ENCODE measurements at regions not wholly inside any gene's neighbourhood (a gene's known extent, or its start where the extent isn't known, plus 50 kb on each side); places are given as distances from the start of the nearest gene placed in this dataset.

DNA sequence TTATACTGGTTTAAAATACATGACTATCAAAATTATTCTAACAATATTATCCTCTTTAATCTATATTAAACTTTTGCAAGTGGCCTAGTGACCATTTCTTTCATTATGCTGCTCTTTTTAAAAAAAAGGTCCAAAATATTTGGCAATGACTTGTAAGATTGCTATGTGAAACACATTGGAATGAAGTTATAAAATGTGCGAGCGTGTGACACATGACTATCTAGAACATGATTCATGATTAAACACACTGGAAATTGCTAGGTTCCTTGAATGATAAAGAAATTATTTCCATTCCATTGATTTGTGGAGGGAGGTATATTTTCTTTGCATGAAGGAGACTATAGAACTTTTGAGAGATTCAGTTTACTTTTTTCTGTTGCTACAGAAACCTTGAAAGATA lies 739.1 kb downstream of the DIAPH3 start:
- Histone ChIP-seq H3K36me3 (ENCODE audit: insufficient read depth, low read length, poor library complexity, severe bottlenecking) (no peaks in the 10 kb centered on the region), H3K4me1 (ENCODE audit: insufficient read depth, low read length, poor library complexity, severe bottlenecking) (no peaks in the 10 kb centered on the region), H3K27me3 (replicated peaks; ENCODE audit: insufficient read depth, low read depth, low read length, poor library complexity) (no peaks in the 10 kb centered on the region), H3K9me3 (ENCODE audit: low read depth, low read length, poor library complexity, severe bottlenecking) (peaks cover 4% of the 10 kb centered on the region), H3K4me3 (ENCODE audit: low read depth, low read length, poor library complexity, severe bottlenecking) (no peak overlapping the region), H3K27ac (ENCODE audit: low read depth, low read length, poor library complexity, severe bottlenecking) (no peak overlapping the region)
- ChIA-PET POLR2A (ENCODE audit: low non-redundant PET) (no interaction called here), CTCF (no interaction called here)
- TF ChIP-seq, protein P1, sequence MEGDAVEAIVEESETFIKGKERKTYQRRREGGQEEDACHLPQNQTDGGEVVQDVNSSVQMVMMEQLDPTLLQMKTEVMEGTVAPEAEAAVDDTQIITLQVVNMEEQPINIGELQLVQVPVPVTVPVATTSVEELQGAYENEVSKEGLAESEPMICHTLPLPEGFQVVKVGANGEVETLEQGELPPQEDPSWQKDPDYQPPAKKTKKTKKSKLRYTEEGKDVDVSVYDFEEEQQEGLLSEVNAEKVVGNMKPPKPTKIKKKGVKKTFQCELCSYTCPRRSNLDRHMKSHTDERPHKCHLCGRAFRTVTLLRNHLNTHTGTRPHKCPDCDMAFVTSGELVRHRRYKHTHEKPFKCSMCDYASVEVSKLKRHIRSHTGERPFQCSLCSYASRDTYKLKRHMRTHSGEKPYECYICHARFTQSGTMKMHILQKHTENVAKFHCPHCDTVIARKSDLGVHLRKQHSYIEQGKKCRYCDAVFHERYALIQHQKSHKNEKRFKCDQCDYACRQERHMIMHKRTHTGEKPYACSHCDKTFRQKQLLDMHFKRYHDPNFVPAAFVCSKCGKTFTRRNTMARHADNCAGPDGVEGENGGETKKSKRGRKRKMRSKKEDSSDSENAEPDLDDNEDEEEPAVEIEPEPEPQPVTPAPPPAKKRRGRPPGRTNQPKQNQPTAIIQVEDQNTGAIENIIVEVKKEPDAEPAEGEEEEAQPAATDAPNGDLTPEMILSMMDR (conservative IDR thresholded peaks at IDR 0.05; ENCODE audit: low read depth, low read length) = no peak
- no peak for TF ChIP-seq EZH2 (IDR thresholded peaks at IDR 0.05; ENCODE audit: borderline replicate concordance, low read depth, low read length, poor library complexity, severe bottlenecking)
- intact Hi-C loops (cut with micrococcal nuclease; ENCODE audit: unreplicated experiment) = no loop called here
- no peak for DNase-seq (ENCODE audit: low spot score)
- BruUV-seq (replicated peaks) = no TSS peak

DNA sequence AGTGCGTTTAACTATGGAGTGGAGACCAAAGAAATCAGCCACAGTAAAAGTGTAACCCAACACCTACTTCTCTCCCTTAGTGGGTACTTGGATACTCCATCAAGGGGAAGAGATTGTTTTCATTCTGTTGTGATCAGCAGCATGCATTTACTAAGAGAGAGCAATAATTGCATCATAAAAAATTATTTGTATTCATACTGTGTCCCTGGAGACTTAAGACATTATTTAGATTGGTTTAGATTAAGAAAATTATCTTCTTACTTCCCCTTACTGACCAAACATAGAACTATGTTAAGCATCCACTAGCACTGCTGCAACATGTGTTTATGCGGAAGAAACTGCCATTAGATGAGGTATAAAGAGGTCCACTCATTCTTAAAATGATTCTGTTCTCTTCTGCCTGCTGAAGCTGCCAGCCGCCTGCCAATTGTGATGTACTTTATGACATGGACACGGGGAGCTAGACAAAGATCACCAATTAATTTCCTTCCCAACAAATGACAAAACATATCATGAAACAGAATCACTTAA lies 738.5 kb downstream of the DIAPH3 start:
- H3K9me3 ChIP-seq (ENCODE audit: low read depth, low read length, poor library complexity, severe bottlenecking) = peaks cover 4% of the 10 kb centered on the region
- no TSS peak for BruUV-seq (replicated peaks)
- CTCF ChIA-PET = no interaction called here

DNA sequence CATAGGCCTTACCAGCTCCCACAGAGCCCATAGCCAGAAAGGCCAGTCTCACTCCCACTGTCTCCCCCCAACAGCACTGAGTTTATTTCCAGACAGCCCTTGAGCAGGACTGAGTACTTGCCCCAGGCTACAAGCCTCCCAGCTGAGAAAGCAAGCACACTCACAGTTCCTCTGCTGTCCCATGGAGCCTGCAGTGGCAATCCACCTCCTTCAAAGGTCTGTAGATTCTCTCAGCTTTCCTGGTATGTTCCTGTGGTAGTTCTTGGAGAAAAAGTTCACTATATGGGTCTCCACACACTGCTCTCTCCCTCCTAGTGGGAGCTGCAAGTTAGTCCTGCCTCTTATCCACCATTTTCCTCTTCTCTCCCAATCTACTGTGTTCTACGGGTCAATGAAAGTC lies 728.7 kb downstream of the DIAPH3 start:
- Histone ChIP-seq H3K27ac (ENCODE audit: low read depth, low read length, poor library complexity, severe bottlenecking) (no peak overlapping the region), H3K4me3 (ENCODE audit: low read depth, low read length, poor library complexity, severe bottlenecking) (no peak overlapping the region), H3K36me3 (ENCODE audit: insufficient read depth, low read length, poor library complexity, severe bottlenecking) (no peaks in the 10 kb centered on the region), H3K27me3 (replicated peaks; ENCODE audit: insufficient read depth, low read depth, low read length, poor library complexity) (no peaks in the 10 kb centered on the region), H3K9me3 (ENCODE audit: low read depth, low read length, poor library complexity, severe bottlenecking) (peaks cover 12% of the 10 kb centered on the region), H3K4me1 (ENCODE audit: insufficient read depth, low read length, poor library complexity, severe bottlenecking) (no peaks in the 10 kb centered on the region)
- ChIA-PET CTCF (interaction anchor here (0.6 kb wide), 1 partner anchor 996 kb away, joined by 8 read pairs; no protein-coding TSS in a partner anchor), POLR2A (ENCODE audit: low non-redundant PET) (interaction anchor here (0.6 kb wide), 1 partner anchor 46 kb away, joined by 3 read pairs; no protein-coding TSS in a partner anchor)
- intact Hi-C loops (cut with micrococcal nuclease; ENCODE audit: unreplicated experiment) = no loop called here
- no TSS peak for BruUV-seq (replicated peaks)
- TF ChIP-seq, protein P1 (conservative IDR thresholded peaks at IDR 0.05; ENCODE audit: low read depth, low read length) = no peak
- no peak for TF ChIP-seq EZH2 (IDR thresholded peaks at IDR 0.05; ENCODE audit: borderline replicate concordance, low read depth, low read length, poor library complexity, severe bottlenecking)
- DNase-seq (ENCODE audit: low spot score) = no peak

More for the DNA sequence above, 738.5 kb downstream of the DIAPH3 start:
- no peaks in the 10 kb centered on the region for H3K27me3 ChIP-seq (replicated peaks; ENCODE audit: insufficient read depth, low read depth, low read length, poor library complexity)
- POLR2A ChIA-PET (ENCODE audit: low non-redundant PET) = no interaction called here
- intact Hi-C loops (cut with micrococcal nuclease; ENCODE audit: unreplicated experiment) = no loop called here
- H3K4me3 ChIP-seq (ENCODE audit: low read depth, low read length, poor library complexity, severe bottlenecking) = no peak overlapping the region
- H3K36me3 ChIP-seq (ENCODE audit: insufficient read depth, low read length, poor library complexity, severe bottlenecking) = no peaks in the 10 kb centered on the region
- no peak overlapping the region for H3K27ac ChIP-seq (ENCODE audit: low read depth, low read length, poor library complexity, severe bottlenecking)
- peak; percentile 30 for DNase-seq (ENCODE audit: low spot score)
- TF ChIP-seq, protein P1 (conservative IDR thresholded peaks at IDR 0.05; ENCODE audit: low read depth, low read length) = no peak
- TF ChIP-seq EZH2 (IDR thresholded peaks at IDR 0.05; ENCODE audit: borderline replicate concordance, low read depth, low read length, poor library complexity, severe bottlenecking) = no peak
- no peaks in the 10 kb centered on the region for H3K4me1 ChIP-seq (ENCODE audit: insufficient read depth, low read length, poor library complexity, severe bottlenecking)

Measured in A673 (cell line).